ENCODE measurements at regions not wholly inside any gene's neighbourhood (a gene's known extent, or its start where the extent isn't known, plus 50 kb on each side); places are given as distances from the start of the nearest gene placed in this dataset.
"Not testable (repeated sequence)": the region's sequence is repeated elsewhere in the genome, so short reads cannot be mapped to it uniquely, and the experiment has no call there.

- DNase-seq = no peak
Measured at GRCh38 chr22:45061332-45061731, 51.5 kb upstream of the PHF21B start.

GRCh38 chr22:45064313-45065278 lies 54.8 kb upstream of the PHF21B start:
- no peak for DNase-seq

GRCh38 chr22:45065726-45066125 lies 55.9 kb upstream of the PHF21B start:
- no peak for DNase-seq

- DNase-seq = no peak
Measured at GRCh38 chr22:45067731-45068130, 57.9 kb upstream of the PHF21B start.

- no peak for DNase-seq
Measured at GRCh38 chr22:45069925-45070324, 60.1 kb upstream of the PHF21B start.

- no peak for DNase-seq
Measured at GRCh38 chr22:45071618-45072017, 61.8 kb upstream of the PHF21B start.

GRCh38 chr22:45072322-45072903 lies 62.6 kb upstream of the PHF21B start:
- no peak for DNase-seq

- DNase-seq = no peak
Measured at GRCh38 chr22:45073064-45073463, 63.3 kb upstream of the PHF21B start.

- DNase-seq = no peak
Measured at GRCh38 chr22:45077286-45077685, 67.5 kb upstream of the PHF21B start.

- no peak for DNase-seq
Measured at GRCh38 chr22:45077826-45078334, 68.1 kb upstream of the PHF21B start.

GRCh38 chr22:45082795-45083194 lies 73.0 kb upstream of the PHF21B start:
- no peak for DNase-seq

- DNase-seq = no peak
Measured at GRCh38 chr22:45083659-45084305, 74.0 kb upstream of the PHF21B start.

- DNase-seq = no peak
Measured at GRCh38 chr22:45084400-45084920, 74.7 kb upstream of the PHF21B start.

- no peak for DNase-seq
Measured at GRCh38 chr22:45087802-45088201, 75.9 kb upstream of the NUP50 start.

GRCh38 chr22:45088576-45088975 lies 75.1 kb upstream of the NUP50 start:
- no peak for DNase-seq

GRCh38 chr22:45090497-45090910 lies 73.2 kb upstream of the NUP50 start:
- no peak for DNase-seq

GRCh38 chr22:45091254-45091854 lies 72.4 kb upstream of the NUP50 start:
- DNase-seq = no peak

- DNase-seq = not testable (repeated sequence)
Measured at GRCh38 chr22:45091875-45092274, 71.8 kb upstream of the NUP50 start.

GRCh38 chr22:45092644-45093043 lies 71.1 kb upstream of the NUP50 start:
- no peak for DNase-seq

- no peak for DNase-seq
Measured at GRCh38 chr22:45093609-45094008, 70.1 kb upstream of the NUP50 start.

GRCh38 chr22:45094081-45094720 lies 69.5 kb upstream of the NUP50 start:
- no peak for DNase-seq

- no peak for DNase-seq
Measured at GRCh38 chr22:45094825-45095224, 68.9 kb upstream of the NUP50 start.
